Activated naive CD8-positive, alpha-beta T cell (primary cell): ENCODE measurements at regions not wholly inside any gene's neighbourhood (a gene's known extent, or its start where the extent isn't known, plus 50 kb on each side); places are given as distances from the start of the nearest gene placed in this dataset.

Experiments used
- H3K27ac Mint-ChIP-seq: one replicate; pipeline ENCODE4 v1.8.0; 2021; ENCODE audit warnings: mixed read lengths
- H3K27me3 Mint-ChIP-seq: one replicate; pipeline ENCODE4 v1.8.0; 2021; ENCODE audit warnings: mixed read lengths
- H3K36me3 Mint-ChIP-seq: one replicate; pipeline ENCODE4 v1.8.0; 2021; ENCODE audit warnings: mixed read lengths
- H3K4me1 Mint-ChIP-seq: one replicate; pipeline ENCODE4 v1.8.0; 2021; ENCODE audit warnings: low read depth, mixed read lengths
- H3K4me3 Mint-ChIP-seq: one replicate; pipeline ENCODE4 v1.8.0; 2021; ENCODE audit warnings: mild to moderate bottlenecking, mixed read lengths
- H3K9me3 Mint-ChIP-seq: one replicate; pipeline ENCODE4 v1.8.0; 2021; ENCODE audit warnings: low read depth, mixed read lengths

- Mint-ChIP-seq H3K36me3 (no peaks in the 10 kb centered on the region), H3K27ac (no peak overlapping the region), H3K4me1 (no peaks in the 10 kb centered on the region), H3K4me3 (no peak overlapping the region), H3K27me3 (no peaks in the 10 kb centered on the region), H3K9me3 (peaks cover 6% of the 10 kb centered on the region)
These were observed 439.3 kb upstream of the CTNND2 start for GRCh38 chr5:12343558-12343957.

- H3K36me3 Mint-ChIP-seq = no peaks in the 10 kb centered on the region
- no peak overlapping the region for H3K4me3 Mint-ChIP-seq
- H3K4me1 Mint-ChIP-seq = no peaks in the 10 kb centered on the region
- peaks cover 27% of the 10 kb centered on the region for H3K9me3 Mint-ChIP-seq
- no peak overlapping the region for H3K27ac Mint-ChIP-seq
- H3K27me3 Mint-ChIP-seq = no peaks in the 10 kb centered on the region
These were observed 431.7 kb upstream of the CTNND2 start for GRCh38 chr5:12335938-12336337.

- Mint-ChIP-seq H3K27ac (no peak overlapping the region), H3K4me1 (no peaks in the 10 kb centered on the region), H3K4me3 (no peak overlapping the region), H3K36me3 (no peaks in the 10 kb centered on the region), H3K9me3 (peaks cover 17% of the 10 kb centered on the region), H3K27me3 (no peaks in the 10 kb centered on the region)
These were observed 428.2 kb upstream of the CTNND2 start for GRCh38 chr5:12332480-12332879.

GRCh38 chr5:12330993-12331588 lies 426.8 kb upstream of the CTNND2 start:
- H3K9me3 Mint-ChIP-seq = peaks cover 22% of the 10 kb centered on the region

GRCh38 chr5:12330381-12330780 lies 426.1 kb upstream of the CTNND2 start:
- Mint-ChIP-seq H3K36me3 (no peaks in the 10 kb centered on the region), H3K9me3 (peaks cover 15% of the 10 kb centered on the region), H3K4me1 (no peaks in the 10 kb centered on the region), H3K27ac (no peak overlapping the region), H3K4me3 (no peak overlapping the region), H3K27me3 (no peaks in the 10 kb centered on the region)

More at GRCh38 chr5:12330993-12331588, 426.8 kb upstream of the CTNND2 start:
- H3K4me1 Mint-ChIP-seq = no peaks in the 10 kb centered on the region
- H3K27ac Mint-ChIP-seq = no peak overlapping the region
- no peaks in the 10 kb centered on the region for H3K27me3 Mint-ChIP-seq
- H3K4me3 Mint-ChIP-seq = no peak overlapping the region
- H3K36me3 Mint-ChIP-seq = no peaks in the 10 kb centered on the region

- H3K9me3 Mint-ChIP-seq = peaks cover 6% of the 10 kb centered on the region
- no peak overlapping the region for H3K4me3 Mint-ChIP-seq
- no peak overlapping the region for H3K27ac Mint-ChIP-seq
- no peaks in the 10 kb centered on the region for H3K36me3 Mint-ChIP-seq
- H3K27me3 Mint-ChIP-seq = no peaks in the 10 kb centered on the region
- no peaks in the 10 kb centered on the region for H3K4me1 Mint-ChIP-seq
These were observed 419.5 kb upstream of the CTNND2 start for GRCh38 chr5:12323637-12324229.

- H3K9me3 Mint-ChIP-seq = peaks cover 6% of the 10 kb centered on the region
- no peaks in the 10 kb centered on the region for H3K36me3 Mint-ChIP-seq
- no peaks in the 10 kb centered on the region for H3K4me1 Mint-ChIP-seq
- H3K4me3 Mint-ChIP-seq = no peak overlapping the region
- H3K27me3 Mint-ChIP-seq = no peaks in the 10 kb centered on the region
- no peak overlapping the region for H3K27ac Mint-ChIP-seq
These were observed 417.8 kb upstream of the CTNND2 start for GRCh38 chr5:12322042-12322441.

GRCh38 chr5:12320331-12320730 lies 416.1 kb upstream of the CTNND2 start:
- H3K27me3 Mint-ChIP-seq = no peaks in the 10 kb centered on the region
- no peaks in the 10 kb centered on the region for H3K9me3 Mint-ChIP-seq
- H3K27ac Mint-ChIP-seq = no peak overlapping the region
- H3K4me1 Mint-ChIP-seq = no peaks in the 10 kb centered on the region
- H3K4me3 Mint-ChIP-seq = no peak overlapping the region
- H3K36me3 Mint-ChIP-seq = no peaks in the 10 kb centered on the region

- peaks cover 12% of the 10 kb centered on the region for H3K9me3 Mint-ChIP-seq
These were observed 412.6 kb upstream of the CTNND2 start for GRCh38 chr5:12316812-12317211.

GRCh38 chr5:12315461-12315860 lies 411.2 kb upstream of the CTNND2 start:
- H3K36me3 Mint-ChIP-seq = no peaks in the 10 kb centered on the region
- H3K27ac Mint-ChIP-seq = no peak overlapping the region
- no peaks in the 10 kb centered on the region for H3K4me1 Mint-ChIP-seq
- H3K9me3 Mint-ChIP-seq = peaks cover 12% of the 10 kb centered on the region
- no peaks in the 10 kb centered on the region for H3K27me3 Mint-ChIP-seq
- no peak overlapping the region for H3K4me3 Mint-ChIP-seq

More at GRCh38 chr5:12316812-12317211, 412.6 kb upstream of the CTNND2 start:
- H3K36me3 Mint-ChIP-seq = no peaks in the 10 kb centered on the region
- H3K27ac Mint-ChIP-seq = no peak overlapping the region
- no peaks in the 10 kb centered on the region for H3K4me1 Mint-ChIP-seq
- no peaks in the 10 kb centered on the region for H3K27me3 Mint-ChIP-seq
- H3K4me3 Mint-ChIP-seq = no peak overlapping the region

- Mint-ChIP-seq H3K36me3 (no peaks in the 10 kb centered on the region), H3K27me3 (no peaks in the 10 kb centered on the region), H3K4me1 (no peaks in the 10 kb centered on the region), H3K27ac (no peak overlapping the region), H3K9me3 (peaks cover 12% of the 10 kb centered on the region), H3K4me3 (no peak overlapping the region)
These were observed 409.4 kb upstream of the CTNND2 start for GRCh38 chr5:12313602-12314001.

- H3K36me3 Mint-ChIP-seq = no peaks in the 10 kb centered on the region
- H3K9me3 Mint-ChIP-seq = peaks cover 12% of the 10 kb centered on the region
- H3K27ac Mint-ChIP-seq = no peak overlapping the region
- no peaks in the 10 kb centered on the region for H3K27me3 Mint-ChIP-seq
- no peaks in the 10 kb centered on the region for H3K4me1 Mint-ChIP-seq
- H3K4me3 Mint-ChIP-seq = no peak overlapping the region
These were observed 408.1 kb upstream of the CTNND2 start for GRCh38 chr5:12312343-12312742.

GRCh38 chr5:12294151-12294550 lies 389.9 kb upstream of the CTNND2 start:
- no peaks in the 10 kb centered on the region for H3K36me3 Mint-ChIP-seq

GRCh38 chr5:12292610-12293204 lies 388.5 kb upstream of the CTNND2 start:
- no peaks in the 10 kb centered on the region for H3K4me1 Mint-ChIP-seq
- no peaks in the 10 kb centered on the region for H3K27me3 Mint-ChIP-seq
- H3K9me3 Mint-ChIP-seq = peaks cover 11% of the 10 kb centered on the region
- no peak overlapping the region for H3K4me3 Mint-ChIP-seq
- H3K27ac Mint-ChIP-seq = no peak overlapping the region
- H3K36me3 Mint-ChIP-seq = no peaks in the 10 kb centered on the region

More at GRCh38 chr5:12294151-12294550, 389.9 kb upstream of the CTNND2 start:
- Mint-ChIP-seq H3K27ac (no peak overlapping the region), H3K4me1 (no peaks in the 10 kb centered on the region), H3K4me3 (no peak overlapping the region), H3K27me3 (no peaks in the 10 kb centered on the region), H3K9me3 (peaks cover 9% of the 10 kb centered on the region)

GRCh38 chr5:12284604-12285003 lies 380.4 kb upstream of the CTNND2 start:
- Mint-ChIP-seq H3K27ac (no peak overlapping the region), H3K36me3 (no peaks in the 10 kb centered on the region), H3K27me3 (no peaks in the 10 kb centered on the region)

More at GRCh38 chr5:12284604-12285003, 380.4 kb upstream of the CTNND2 start:
- peaks cover 7% of the 10 kb centered on the region for H3K9me3 Mint-ChIP-seq
- no peak overlapping the region for H3K4me3 Mint-ChIP-seq
- H3K4me1 Mint-ChIP-seq = no peaks in the 10 kb centered on the region
